Ovary (tissue), 3 donors: ENCODE measurements at regions not wholly inside any gene's neighbourhood (a gene's known extent, or its start where the extent isn't known, plus 50 kb on each side); places are given as distances from the start of the nearest gene placed in this dataset.
"Not testable (repeated sequence)": the region's sequence is repeated elsewhere in the genome, so short reads cannot be mapped to it uniquely, and the experiment has no call there.

ENCODE experiments used
- EP300 ChIP-seq: sonication (generic); formaldehyde crosslinking; IDR thresholded peaks from one replicate; pipeline ENCODE4 v1.6.1; 2017; ENCODE audit warnings: antibody characterized with exemption
- POLR2A ChIP-seq: fragments of 450-650 bp; IDR thresholded peaks from one replicate; pipeline ENCODE4 v1.6.1; 2017; ENCODE audit warnings: antibody characterized with exemption, mild to moderate bottlenecking, moderate library complexity
- TF ChIP-seq, protein P1 (sequence below), 3 donors: fragments of 450-650 bp in 2 of 3; fragments of 200-600 bp in 1 of 3; IDR thresholded peaks; one replicate each; pipeline versions ENCODE4 v1.5.1 to v1.8.0; 2016 to 2022; ENCODE audit warnings: antibody characterized with exemption in 3 of 3, mild to moderate bottlenecking in 1 of 3
- donor health status: DM: no; HTN: no; CAD: no.

DNA sequence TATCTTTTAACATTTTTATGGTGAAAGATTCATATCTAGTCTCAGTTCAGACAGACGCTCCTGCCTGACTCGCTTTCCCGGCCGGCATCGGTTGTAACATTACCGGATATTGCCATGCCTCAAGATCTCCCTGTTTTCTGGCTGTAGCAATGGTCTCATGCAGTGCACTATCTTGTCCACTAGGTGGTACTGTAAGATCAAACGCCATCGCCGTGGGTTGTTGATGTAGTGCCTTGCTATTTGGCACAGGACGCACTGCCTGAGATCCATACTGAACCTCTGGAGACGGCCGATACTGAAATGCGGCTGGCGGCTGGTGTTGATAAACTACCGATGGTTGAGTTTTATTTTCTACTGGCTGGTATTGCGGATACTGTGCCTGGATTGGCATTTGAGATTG is 75.9 kb upstream of the ZNF195 start:
- TF ChIP-seq, protein P1, sequence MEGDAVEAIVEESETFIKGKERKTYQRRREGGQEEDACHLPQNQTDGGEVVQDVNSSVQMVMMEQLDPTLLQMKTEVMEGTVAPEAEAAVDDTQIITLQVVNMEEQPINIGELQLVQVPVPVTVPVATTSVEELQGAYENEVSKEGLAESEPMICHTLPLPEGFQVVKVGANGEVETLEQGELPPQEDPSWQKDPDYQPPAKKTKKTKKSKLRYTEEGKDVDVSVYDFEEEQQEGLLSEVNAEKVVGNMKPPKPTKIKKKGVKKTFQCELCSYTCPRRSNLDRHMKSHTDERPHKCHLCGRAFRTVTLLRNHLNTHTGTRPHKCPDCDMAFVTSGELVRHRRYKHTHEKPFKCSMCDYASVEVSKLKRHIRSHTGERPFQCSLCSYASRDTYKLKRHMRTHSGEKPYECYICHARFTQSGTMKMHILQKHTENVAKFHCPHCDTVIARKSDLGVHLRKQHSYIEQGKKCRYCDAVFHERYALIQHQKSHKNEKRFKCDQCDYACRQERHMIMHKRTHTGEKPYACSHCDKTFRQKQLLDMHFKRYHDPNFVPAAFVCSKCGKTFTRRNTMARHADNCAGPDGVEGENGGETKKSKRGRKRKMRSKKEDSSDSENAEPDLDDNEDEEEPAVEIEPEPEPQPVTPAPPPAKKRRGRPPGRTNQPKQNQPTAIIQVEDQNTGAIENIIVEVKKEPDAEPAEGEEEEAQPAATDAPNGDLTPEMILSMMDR (IDR thresholded peaks at IDR 0.05): peak; percentile 51 to 82 (median 81)
- not testable (repeated sequence) for TF ChIP-seq POLR2A, EP300
